ENCODE measurements at regions not wholly inside any gene's neighbourhood (a gene's known extent, or its start where the extent isn't known, plus 50 kb on each side); places are given as distances from the start of the nearest gene placed in this dataset.

- peak; percentile 70 for DNase-seq (ENCODE audit: low read depth)
- TF ChIP-seq, protein P1, sequence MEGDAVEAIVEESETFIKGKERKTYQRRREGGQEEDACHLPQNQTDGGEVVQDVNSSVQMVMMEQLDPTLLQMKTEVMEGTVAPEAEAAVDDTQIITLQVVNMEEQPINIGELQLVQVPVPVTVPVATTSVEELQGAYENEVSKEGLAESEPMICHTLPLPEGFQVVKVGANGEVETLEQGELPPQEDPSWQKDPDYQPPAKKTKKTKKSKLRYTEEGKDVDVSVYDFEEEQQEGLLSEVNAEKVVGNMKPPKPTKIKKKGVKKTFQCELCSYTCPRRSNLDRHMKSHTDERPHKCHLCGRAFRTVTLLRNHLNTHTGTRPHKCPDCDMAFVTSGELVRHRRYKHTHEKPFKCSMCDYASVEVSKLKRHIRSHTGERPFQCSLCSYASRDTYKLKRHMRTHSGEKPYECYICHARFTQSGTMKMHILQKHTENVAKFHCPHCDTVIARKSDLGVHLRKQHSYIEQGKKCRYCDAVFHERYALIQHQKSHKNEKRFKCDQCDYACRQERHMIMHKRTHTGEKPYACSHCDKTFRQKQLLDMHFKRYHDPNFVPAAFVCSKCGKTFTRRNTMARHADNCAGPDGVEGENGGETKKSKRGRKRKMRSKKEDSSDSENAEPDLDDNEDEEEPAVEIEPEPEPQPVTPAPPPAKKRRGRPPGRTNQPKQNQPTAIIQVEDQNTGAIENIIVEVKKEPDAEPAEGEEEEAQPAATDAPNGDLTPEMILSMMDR (IDR thresholded peaks at IDR 0.05; ENCODE audit: insufficient read depth, low read length) = no peak
- H3K4me3 ChIP-seq (ENCODE audit: low read depth, low read length) = no peak overlapping the region
Measured at GRCh38 chr6:138722425-138723371, 50.9 kb upstream of the CCDC28A start.
